ENCODE measurements at regions not wholly inside any gene's neighbourhood (a gene's known extent, or its start where the extent isn't known, plus 50 kb on each side); places are given as distances from the start of the nearest gene placed in this dataset.

DNA sequence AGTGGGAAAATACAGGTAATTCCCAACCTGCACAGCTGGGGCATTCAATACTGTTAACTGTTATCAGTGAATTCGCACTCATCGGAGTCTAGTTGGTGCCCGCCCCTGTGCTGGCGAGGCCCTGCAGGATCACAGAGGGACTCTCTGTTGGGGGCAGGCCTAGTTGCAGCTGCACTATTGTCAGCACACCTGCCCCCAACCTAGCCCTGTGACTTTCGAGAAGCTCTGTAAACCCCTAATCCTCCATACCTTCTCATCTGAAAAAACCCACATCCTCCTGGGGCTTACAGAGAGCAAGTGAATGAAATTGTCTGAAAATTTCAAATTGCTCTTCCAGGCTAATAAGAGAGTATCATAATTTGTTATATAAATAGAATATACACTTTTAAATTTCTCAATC is 132.2 kb upstream of the NUDT4 start:
- Mint-ChIP-seq H3K4me3 (no peak overlapping the region), H3K9me3 (no peaks in the 10 kb centered on the region), H3K27ac (peak overlapping the region; percentile 62), H3K36me3 (ENCODE audit: low read depth) (no peaks in the 10 kb centered on the region), H3K4me1 (ENCODE audit: low read depth) (peaks cover 57% of the 10 kb centered on the region), H3K27me3 (no peaks in the 10 kb centered on the region)

DNA sequence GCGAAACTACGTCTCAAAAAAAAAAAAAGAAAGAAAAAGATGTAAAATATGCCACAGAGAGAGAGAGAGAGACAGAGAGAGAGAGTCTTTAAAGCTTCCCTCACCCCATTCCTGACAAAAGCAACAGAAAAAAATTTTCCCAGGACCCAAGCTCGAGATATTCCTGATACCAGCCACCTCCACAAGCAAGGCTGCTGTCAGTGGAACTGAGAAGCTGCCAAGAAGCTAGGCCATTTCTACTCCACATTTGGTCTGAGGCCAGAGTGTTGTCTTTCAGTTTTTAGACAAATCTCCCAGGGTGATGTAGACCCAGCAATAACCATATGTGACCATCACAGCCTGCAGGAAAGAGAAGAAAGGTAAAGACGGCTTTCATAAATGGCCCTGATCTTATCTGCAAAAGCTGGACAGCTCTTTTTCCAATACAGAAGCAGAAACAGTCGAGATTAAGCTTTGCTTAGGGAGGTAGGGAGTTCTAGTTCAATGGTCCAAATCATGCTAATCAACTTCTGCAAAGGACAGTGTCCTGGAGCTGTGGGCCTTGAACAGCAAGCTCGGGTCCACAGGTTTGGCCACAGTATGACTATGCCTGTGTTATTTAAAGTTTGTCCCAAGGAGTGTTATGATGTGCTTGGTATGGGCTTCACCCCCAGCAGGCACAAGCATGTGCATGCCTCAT is 130.3 kb upstream of the NUDT4 start:
- Mint-ChIP-seq H3K4me3 (no peak overlapping the region), H3K36me3 (ENCODE audit: low read depth) (no peaks in the 10 kb centered on the region), H3K27ac (peak overlapping the region; percentile 15), H3K4me1 (ENCODE audit: low read depth) (peaks cover 57% of the 10 kb centered on the region), H3K9me3 (no peaks in the 10 kb centered on the region), H3K27me3 (no peaks in the 10 kb centered on the region)

DNA sequence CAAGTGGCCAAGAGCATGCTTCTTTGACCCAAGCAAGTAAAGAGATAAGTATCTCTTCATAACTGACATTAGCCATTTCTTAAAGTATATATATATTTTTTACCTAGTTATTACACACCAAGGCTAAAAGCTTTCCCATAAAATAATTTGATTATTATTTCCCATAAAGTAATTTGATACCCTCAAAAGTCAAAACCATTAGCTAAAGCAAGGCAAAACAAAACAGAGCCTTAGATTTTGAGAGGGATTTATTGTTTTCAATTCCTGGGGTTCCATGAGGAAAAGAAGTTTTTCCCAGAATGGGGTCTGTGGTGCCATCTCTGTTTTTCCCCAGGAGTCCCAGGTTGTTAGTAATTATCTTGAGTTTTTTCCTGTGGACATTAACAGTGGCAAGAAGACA is 125.5 kb upstream of the NUDT4 start:
- H3K4me3 Mint-ChIP-seq: no peak overlapping the region
- no peaks in the 10 kb centered on the region for H3K27me3 Mint-ChIP-seq
- peaks cover 8% of the 10 kb centered on the region for H3K36me3 Mint-ChIP-seq (ENCODE audit: low read depth)
- H3K4me1 Mint-ChIP-seq (ENCODE audit: low read depth): peaks cover 23% of the 10 kb centered on the region
- H3K27ac Mint-ChIP-seq: no peak overlapping the region
- H3K9me3 Mint-ChIP-seq: peaks cover 11% of the 10 kb centered on the region

DNA sequence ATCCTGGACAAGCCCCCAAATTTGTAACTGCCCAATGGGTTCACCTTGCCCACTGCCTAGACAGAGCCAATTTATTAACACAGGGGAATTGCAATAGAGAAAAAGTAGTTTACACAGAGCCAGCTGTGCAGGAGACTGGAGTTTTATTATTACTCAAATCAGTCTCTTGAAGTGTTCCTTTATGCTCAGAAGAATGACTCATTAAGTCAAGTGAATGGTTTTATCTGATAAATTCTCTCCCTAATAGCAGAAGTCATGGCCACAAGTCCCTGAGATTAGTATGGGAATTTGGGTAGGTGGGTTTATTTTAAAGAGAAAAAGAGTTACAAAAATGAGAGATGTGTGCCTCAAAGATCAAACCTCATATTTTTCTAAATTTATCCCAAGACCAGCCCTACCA is 122.8 kb upstream of the NUDT4 start:
- no peak overlapping the region for H3K27ac Mint-ChIP-seq
- no peak overlapping the region for H3K4me3 Mint-ChIP-seq
- peaks cover 11% of the 10 kb centered on the region for H3K9me3 Mint-ChIP-seq
- peaks cover 8% of the 10 kb centered on the region for H3K36me3 Mint-ChIP-seq (ENCODE audit: low read depth)
- no peaks in the 10 kb centered on the region for H3K4me1 Mint-ChIP-seq (ENCODE audit: low read depth)
- H3K27me3 Mint-ChIP-seq: no peaks in the 10 kb centered on the region

DNA sequence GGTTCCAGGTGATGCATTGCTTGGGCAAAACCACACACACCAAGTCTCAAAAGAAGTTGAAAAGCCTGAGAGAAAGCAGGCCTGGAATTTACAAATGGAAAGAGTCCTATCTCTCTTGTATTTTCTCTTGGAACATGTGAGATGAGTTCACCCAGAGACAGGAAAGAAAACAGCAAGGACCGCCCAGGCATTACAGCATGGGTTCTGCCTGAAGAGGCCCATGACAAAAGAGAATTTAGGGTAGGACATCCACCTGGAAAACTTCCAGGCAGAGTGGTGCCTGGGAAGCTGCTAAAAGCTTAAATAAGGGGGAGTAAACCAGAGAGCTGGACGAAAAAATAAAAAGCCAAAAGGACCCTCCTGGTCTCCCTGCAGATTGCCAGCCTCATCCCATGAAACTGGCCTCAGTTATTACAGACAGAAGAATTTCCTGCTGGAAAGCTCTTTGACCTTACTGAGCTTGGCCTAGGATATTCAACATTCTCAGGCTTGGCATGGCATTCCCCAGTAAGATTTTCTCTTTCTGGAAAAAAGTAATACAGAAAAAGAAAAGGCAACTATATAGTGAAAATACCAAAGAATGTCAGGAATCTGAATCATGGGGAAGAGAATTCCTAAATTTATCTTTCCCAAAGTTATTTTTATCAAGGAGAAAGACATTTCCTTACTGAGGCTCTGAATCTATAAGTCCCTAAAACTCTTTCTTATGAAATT is 121.3 kb upstream of the NUDT4 start:
- no peak overlapping the region for H3K27ac Mint-ChIP-seq
- H3K4me3 Mint-ChIP-seq: no peak overlapping the region
- no peaks in the 10 kb centered on the region for H3K4me1 Mint-ChIP-seq (ENCODE audit: low read depth)
- peaks cover 11% of the 10 kb centered on the region for H3K9me3 Mint-ChIP-seq
- peaks cover 8% of the 10 kb centered on the region for H3K36me3 Mint-ChIP-seq (ENCODE audit: low read depth)
- no peaks in the 10 kb centered on the region for H3K27me3 Mint-ChIP-seq

DNA sequence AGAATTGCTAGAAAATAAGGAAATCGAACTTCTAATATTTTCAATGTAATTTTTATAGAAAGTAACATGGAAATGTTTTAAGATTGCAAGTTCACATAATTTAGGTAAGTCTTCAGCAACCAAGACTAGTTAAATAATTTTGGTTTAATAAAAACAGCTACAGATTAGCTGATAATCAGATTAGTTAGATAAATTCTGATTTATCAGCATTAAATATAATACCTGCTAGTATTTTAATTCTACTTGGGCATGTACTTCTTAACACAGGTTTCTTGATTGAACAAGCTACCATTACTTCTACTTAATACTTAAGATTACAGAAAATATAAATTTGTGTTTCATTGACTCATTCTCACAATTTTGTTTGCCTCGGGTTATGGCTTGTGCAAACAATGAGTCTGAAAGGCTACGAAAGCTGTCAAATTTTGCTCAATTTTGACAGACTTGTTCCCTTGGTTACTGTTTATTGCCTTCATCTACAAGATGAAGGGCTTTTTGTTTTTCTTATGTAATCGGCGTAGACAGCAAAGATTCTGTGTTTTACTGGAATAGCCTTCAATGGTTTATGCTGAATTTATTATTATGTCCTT is 116.1 kb upstream of the NUDT4 start:
- no peaks in the 10 kb centered on the region for H3K36me3 Mint-ChIP-seq (ENCODE audit: low read depth)
- H3K27me3 Mint-ChIP-seq: no peaks in the 10 kb centered on the region
- H3K9me3 Mint-ChIP-seq: no peaks in the 10 kb centered on the region
- no peak overlapping the region for H3K4me3 Mint-ChIP-seq
- no peak overlapping the region for H3K27ac Mint-ChIP-seq
- no peaks in the 10 kb centered on the region for H3K4me1 Mint-ChIP-seq (ENCODE audit: low read depth)

DNA sequence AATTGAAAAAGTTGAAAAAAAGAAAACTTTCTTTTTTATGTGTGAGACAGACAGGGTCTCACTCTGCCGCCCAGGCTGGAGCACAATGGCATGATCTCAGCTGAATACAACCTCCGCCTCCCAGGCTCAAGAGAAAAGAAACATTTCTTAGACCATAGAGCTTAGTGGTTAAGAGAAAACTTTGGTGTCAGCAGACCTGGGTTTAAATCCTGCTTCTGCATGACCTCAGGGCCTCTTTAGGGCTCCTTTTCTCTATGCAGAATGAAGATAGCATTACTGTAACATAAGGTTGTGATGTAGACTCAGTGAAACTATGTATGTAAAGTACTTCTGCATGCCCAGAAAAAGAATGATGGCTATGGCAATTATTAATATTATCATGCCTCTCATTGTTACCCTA is 104.7 kb upstream of the NUDT4 start:
- Mint-ChIP-seq H3K4me3 (no peak overlapping the region), H3K36me3 (ENCODE audit: low read depth) (no peaks in the 10 kb centered on the region), H3K9me3 (no peaks in the 10 kb centered on the region), H3K27ac (no peak overlapping the region), H3K4me1 (ENCODE audit: low read depth) (peaks cover 6% of the 10 kb centered on the region), H3K27me3 (no peaks in the 10 kb centered on the region)

DNA sequence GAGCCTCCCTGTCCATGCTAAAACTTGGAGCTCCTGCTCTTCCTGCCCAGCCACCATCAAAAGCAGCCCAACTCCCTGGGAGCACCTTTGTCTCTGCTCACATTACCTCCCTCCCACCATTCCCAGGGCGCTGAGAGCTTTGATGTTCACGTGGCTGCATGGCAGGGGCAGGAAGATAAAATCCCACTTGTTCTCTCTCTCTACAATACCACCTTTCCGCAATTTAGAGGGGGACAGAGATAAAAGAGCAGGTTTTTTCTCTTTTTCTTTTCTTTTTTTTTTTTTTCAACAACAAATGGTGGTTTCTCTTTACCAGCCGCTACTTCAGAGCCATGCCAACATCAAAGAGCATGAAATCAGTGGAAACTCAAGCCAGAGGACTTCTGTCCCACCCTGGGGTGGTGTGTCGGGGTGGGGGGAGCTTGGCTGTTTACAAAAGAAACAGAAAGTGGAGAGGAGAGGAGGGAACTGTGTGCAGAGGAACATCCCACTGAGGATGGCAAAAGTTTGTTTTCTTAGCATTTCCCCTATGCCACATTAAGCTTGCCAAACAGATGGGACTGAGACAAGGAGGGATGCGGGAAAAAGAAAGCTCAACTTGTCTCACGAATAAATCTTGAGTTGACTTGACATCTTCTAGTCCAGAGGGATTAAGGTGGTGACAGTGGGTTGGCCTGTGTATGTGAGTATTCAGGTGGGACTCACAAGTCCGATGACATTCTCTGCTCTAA is 103.7 kb upstream of the NUDT4 start:
- Mint-ChIP-seq H3K9me3 (no peaks in the 10 kb centered on the region), H3K27ac (no peak overlapping the region), H3K27me3 (no peaks in the 10 kb centered on the region), H3K36me3 (ENCODE audit: low read depth) (no peaks in the 10 kb centered on the region), H3K4me1 (ENCODE audit: low read depth) (peaks cover 6% of the 10 kb centered on the region), H3K4me3 (no peak overlapping the region)

DNA sequence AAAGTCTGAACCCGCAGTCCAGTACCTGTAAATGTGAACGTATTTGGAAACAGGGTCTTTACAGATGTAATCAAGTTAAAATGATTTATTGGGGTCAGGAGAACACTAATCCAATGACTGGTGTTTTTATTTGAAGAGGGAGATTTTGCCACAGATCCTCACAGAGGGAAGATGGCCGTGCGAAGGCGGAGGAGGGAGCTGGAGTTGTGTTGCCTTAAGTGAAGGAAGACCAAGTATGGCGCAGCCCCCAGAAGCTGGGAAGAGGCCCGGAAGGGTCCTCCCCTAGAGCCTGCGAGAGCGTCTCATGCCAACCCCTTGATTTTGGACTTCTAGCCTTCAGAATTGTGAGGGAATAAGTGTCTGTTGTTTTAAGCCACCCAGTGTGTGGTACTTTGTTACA is 102.8 kb upstream of the NUDT4 start:
- H3K9me3 Mint-ChIP-seq: no peaks in the 10 kb centered on the region
- H3K4me1 Mint-ChIP-seq (ENCODE audit: low read depth): peaks cover 6% of the 10 kb centered on the region
- no peak overlapping the region for H3K4me3 Mint-ChIP-seq
- no peaks in the 10 kb centered on the region for H3K36me3 Mint-ChIP-seq (ENCODE audit: low read depth)
- H3K27me3 Mint-ChIP-seq: no peaks in the 10 kb centered on the region
- H3K27ac Mint-ChIP-seq: no peak overlapping the region

DNA sequence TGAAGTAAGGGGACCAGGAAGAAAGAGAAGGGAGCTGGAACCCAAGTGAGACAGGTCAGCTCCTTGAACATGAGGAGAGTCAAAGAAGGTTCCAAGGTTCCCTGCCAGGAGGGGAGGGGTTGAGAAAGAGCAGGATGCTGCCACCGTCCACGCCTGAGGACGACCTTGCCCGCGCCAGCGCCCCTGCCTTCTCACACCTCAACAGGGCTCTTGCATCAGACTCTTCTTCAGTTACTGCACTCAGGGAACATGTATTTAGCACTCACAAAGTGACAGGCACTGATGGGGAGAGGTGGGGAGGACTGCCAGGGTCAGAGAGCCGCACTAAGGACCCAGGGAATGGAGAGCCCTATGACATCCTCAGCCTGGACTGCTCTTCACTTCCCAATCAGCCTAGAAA is 102.1 kb upstream of the NUDT4 start:
- H3K36me3 Mint-ChIP-seq (ENCODE audit: low read depth): no peaks in the 10 kb centered on the region
- peaks cover 6% of the 10 kb centered on the region for H3K4me1 Mint-ChIP-seq (ENCODE audit: low read depth)
- no peaks in the 10 kb centered on the region for H3K9me3 Mint-ChIP-seq
- no peak overlapping the region for H3K27ac Mint-ChIP-seq
- H3K27me3 Mint-ChIP-seq: no peaks in the 10 kb centered on the region
- no peak overlapping the region for H3K4me3 Mint-ChIP-seq

DNA sequence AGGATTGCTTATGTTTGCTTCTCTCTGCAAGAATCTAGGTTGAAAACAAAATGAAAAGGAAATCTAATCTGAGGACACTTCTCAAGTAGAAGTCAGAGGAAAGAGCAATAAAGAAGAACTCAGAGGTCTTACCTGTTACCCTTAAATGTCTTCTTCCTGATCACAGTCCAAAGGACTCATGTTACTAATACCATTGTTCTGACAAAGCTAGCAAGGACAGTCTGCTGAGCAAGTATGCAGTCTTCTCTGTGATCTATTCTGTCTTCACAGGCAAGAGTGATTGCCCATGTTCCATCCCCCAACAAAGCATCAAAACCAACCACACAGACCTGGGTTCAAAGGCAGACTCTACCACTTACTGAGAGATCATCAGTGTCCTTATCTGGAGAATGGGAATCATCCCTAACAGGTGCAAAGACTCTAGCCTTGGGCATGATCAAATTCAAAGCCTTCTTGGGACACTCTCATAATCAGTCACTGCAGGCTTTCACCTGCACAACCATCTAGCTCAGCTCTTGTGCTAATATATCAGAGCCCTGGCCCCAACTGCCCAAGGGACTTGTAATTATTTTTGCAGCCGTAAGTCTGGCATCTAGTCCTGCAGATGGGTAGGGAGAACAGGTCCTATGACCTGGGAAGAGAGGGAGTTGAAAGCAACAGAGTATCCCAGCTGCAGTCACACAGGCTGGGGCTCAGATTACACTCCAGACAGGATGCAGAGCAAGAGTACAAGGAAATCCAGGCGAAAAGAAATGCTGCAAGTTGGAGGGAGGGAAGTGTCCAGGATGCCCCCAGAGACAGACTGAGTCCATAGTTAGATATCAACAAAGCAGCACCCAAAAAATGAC is 97.9 kb upstream of the NUDT4 start:
- H3K36me3 Mint-ChIP-seq (ENCODE audit: low read depth): no peaks in the 10 kb centered on the region
- H3K27ac Mint-ChIP-seq: no peak overlapping the region
- H3K4me3 Mint-ChIP-seq: no peak overlapping the region
- no peaks in the 10 kb centered on the region for H3K9me3 Mint-ChIP-seq
- no peaks in the 10 kb centered on the region for H3K4me1 Mint-ChIP-seq (ENCODE audit: low read depth)
- no peaks in the 10 kb centered on the region for H3K27me3 Mint-ChIP-seq

DNA sequence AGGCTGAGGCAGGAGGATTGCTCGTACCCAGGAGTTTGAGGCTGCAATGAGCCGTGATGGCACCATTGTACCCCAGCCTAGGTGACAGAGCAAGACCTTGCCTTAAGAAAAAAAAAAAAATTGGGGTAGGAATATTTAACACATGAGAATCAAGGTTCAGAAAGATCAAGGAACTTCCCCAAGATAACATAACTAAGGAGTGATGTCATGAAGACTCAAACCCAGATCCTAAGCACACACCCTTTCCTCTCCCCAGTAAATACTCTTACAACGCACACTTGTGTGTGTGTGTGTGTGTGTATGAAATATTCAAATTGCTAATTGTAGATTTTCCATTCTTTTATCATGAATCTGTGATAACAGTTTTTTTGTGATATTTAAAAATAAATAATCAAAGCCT is 90.6 kb upstream of the NUDT4 start:
- no peaks in the 10 kb centered on the region for H3K4me1 Mint-ChIP-seq (ENCODE audit: low read depth)

DNA sequence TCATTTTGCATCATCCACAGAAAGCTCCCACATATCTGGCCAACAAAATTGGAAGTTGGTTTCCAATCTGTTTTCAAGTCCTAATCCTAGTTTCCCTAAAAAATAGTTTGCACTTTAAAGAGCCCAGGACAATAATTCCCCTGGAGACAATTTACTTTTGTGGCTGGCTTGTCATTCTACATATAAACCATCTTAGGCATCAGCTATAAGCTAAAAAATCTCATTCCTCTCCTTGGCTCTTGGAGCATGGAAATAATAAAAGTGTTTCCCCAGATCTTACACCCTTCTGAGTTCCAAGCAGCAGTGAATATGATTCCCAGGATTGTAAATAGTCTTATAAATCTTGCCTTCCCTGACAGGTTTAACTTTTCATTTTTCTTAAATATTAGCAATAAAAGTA is 89.1 kb upstream of the NUDT4 start:
- Mint-ChIP-seq H3K4me1 (ENCODE audit: low read depth) (no peaks in the 10 kb centered on the region), H3K27me3 (no peaks in the 10 kb centered on the region), H3K36me3 (ENCODE audit: low read depth) (no peaks in the 10 kb centered on the region), H3K4me3 (no peak overlapping the region), H3K9me3 (no peaks in the 10 kb centered on the region), H3K27ac (no peak overlapping the region)

More for the DNA sequence above, 90.6 kb upstream of the NUDT4 start:
- Mint-ChIP-seq H3K27me3 (no peaks in the 10 kb centered on the region), H3K27ac (no peak overlapping the region), H3K36me3 (ENCODE audit: low read depth) (no peaks in the 10 kb centered on the region), H3K4me3 (no peak overlapping the region), H3K9me3 (no peaks in the 10 kb centered on the region)

DNA sequence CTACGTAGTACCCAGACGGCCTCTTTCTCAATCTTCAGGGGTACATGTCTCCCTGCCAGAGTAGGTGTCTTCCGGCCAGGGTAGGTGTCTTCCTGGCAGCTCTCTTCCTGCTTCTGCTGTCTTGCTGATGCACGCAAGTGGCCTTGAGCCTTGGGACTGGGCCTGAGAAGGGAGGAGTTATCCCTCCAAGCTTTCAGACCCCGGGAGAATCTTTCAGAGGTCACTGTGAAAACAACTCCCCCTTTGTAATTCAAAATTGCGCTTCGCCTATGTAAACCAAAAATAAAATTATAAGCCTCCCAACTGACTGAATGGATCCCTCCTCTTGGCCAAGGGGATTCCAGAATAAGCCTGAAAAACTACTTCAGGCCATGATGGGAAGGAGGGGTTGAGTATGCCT is 87.3 kb upstream of the NUDT4 start:
- Mint-ChIP-seq H3K4me3 (no peak overlapping the region), H3K4me1 (ENCODE audit: low read depth) (no peaks in the 10 kb centered on the region)

More for the DNA sequence above, 87.3 kb upstream of the NUDT4 start:
- H3K9me3 Mint-ChIP-seq: no peaks in the 10 kb centered on the region
- H3K27ac Mint-ChIP-seq: no peak overlapping the region
- H3K36me3 Mint-ChIP-seq (ENCODE audit: low read depth): no peaks in the 10 kb centered on the region
- no peaks in the 10 kb centered on the region for H3K27me3 Mint-ChIP-seq

All from stimulated activated naive CD8-positive, alpha-beta T cell treated with anti-CD3 and anti-CD28 coated beads, Interleukin-15, Interleukin-2, amounts not matched to agents 100 ng/mL and 50 ng/mL, for 24 hours (primary cell).